Tibial nerve (tissue), 4 donors: ENCODE measurements at regions not wholly inside any gene's neighbourhood (a gene's known extent, or its start where the extent isn't known, plus 50 kb on each side); places are given as distances from the start of the nearest gene placed in this dataset.

ENCODE experiments used
- CTCF ChIP-seq, 5 experiments: fragments of 200-600 bp in 3 of 5; fragments of 450-650 bp in 2 of 5; sonication (generic) in 3 of 5; IDR thresholded peaks; one replicate each; pipeline ENCODE4 v1.5.1; 2016 to 2019; ENCODE audit warnings: antibody characterized with exemption in 5 of 5, mild to moderate bottlenecking in 3 of 5, moderate library complexity in 2 of 5
- EP300 ChIP-seq, 2 donors: sonication (generic); formaldehyde crosslinking; IDR thresholded peaks; one replicate each; pipeline ENCODE4 v1.6.1; 2017; ENCODE audit warnings: antibody characterized with exemption in 2 of 2, mild to moderate bottlenecking in 1 of 2
- POLR2A ChIP-seq, 2 donors: fragments of 450-650 bp; IDR thresholded peaks; one replicate each; pipeline ENCODE4 v1.6.1; 2017; ENCODE audit warnings: antibody characterized with exemption in 2 of 2, mild to moderate bottlenecking in 2 of 2, moderate library complexity in 2 of 2

DNA sequence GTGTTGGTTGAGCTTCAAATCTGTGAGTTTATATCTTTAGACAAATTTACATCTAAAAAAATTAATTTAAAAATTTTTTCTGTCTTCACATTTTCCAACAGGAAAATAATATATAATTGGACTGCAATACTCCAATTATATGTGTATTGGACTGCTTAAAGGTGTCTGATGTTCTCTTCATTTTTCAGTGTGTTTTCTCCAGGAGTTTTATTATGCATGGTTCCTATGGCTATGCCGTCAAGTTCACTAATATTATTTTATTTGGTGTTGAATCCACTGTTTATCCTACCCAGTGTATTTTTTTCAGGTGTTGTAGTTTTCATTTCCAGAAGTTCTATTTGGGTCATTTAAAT, 62.1 kb upstream of the CTLA4 start:
- TF ChIP-seq CTCF (IDR thresholded peaks at IDR 0.05) (no peak), EP300 (IDR thresholded peaks at IDR 0.05) (no peak), POLR2A (IDR thresholded peaks at IDR 0.05) (no peak)
